Liver (tissue), 8 donors: ENCODE measurements at regions not wholly inside any gene's neighbourhood (a gene's known extent, or its start where the extent isn't known, plus 50 kb on each side); places are given as distances from the start of the nearest gene placed in this dataset.

ENCODE experiments used
- DNase-seq: peaks from one replicate; pipeline ENCODE4 v3.0.0-alpha.2; 2017; ENCODE audit warnings: low spot score
- H3K27ac ChIP-seq, 2 donors: one replicate each; pipeline ENCODE4 v1.7.0; 2013; ENCODE audit warnings: inconsistent platforms in 2 of 2, low read length in 2 of 2, control low read depth in 1 of 2, low read depth in 1 of 2, mild to moderate bottlenecking in 1 of 2
- H3K27me3 ChIP-seq, 4 donors: one replicate each; pipeline versions ENCODE4 v1.6.1 to v1.7.0; 2013; ENCODE audit warnings: low read length in 3 of 4, inconsistent platforms in 1 of 4, mild to moderate bottlenecking in 1 of 4, moderate library complexity in 1 of 4; ENCODE audit not compliant: control insufficient read depth in 4 of 4, insufficient read depth in 4 of 4
- H3K36me3 ChIP-seq, 4 donors: one replicate each; pipeline versions ENCODE4 v1.6.1 to v1.7.0; 2013; ENCODE audit warnings: low read length in 3 of 4, mild to moderate bottlenecking in 3 of 4, low read depth in 1 of 4, moderate library complexity in 1 of 4; ENCODE audit not compliant: control insufficient read depth in 4 of 4, insufficient read depth in 3 of 4
- H3K4me1 ChIP-seq, 4 donors: one replicate each; pipeline versions ENCODE4 v1.6.1 to v1.7.0; 2013; ENCODE audit warnings: low read length in 3 of 4, mild to moderate bottlenecking in 3 of 4, moderate library complexity in 1 of 4; ENCODE audit not compliant: control insufficient read depth in 4 of 4, insufficient read depth in 4 of 4
- H3K4me3 ChIP-seq, 3 donors: one replicate each; pipeline versions ENCODE4 v1.6.1 to v1.7.0; 2013; ENCODE audit warnings: low read length in 3 of 3, control low read depth in 1 of 3, low read depth in 1 of 3, mild to moderate bottlenecking in 1 of 3
- H3K9ac ChIP-seq, 2 donors: one replicate each; pipeline ENCODE4 v1.7.0; 2013; ENCODE audit warnings: low read length in 2 of 2, mild to moderate bottlenecking in 2 of 2, moderate library complexity in 2 of 2, control low read depth in 1 of 2, low read depth in 1 of 2
- H3K9me3 ChIP-seq, 4 donors: one replicate each; pipeline versions ENCODE4 v1.6.1 to v1.7.0; 2013; ENCODE audit warnings: low read length in 3 of 4; ENCODE audit not compliant: control insufficient read depth in 4 of 4
- EGR1 ChIP-seq, 2 donors: IDR thresholded peaks; 2 replicates each; pipeline ENCODE4 v1.6.1; 2016 to 2018; ENCODE audit warnings: antibody characterized with exemption in 2 of 2, low read depth in 2 of 2
- FOXA1 ChIP-seq: IDR thresholded peaks from 2 replicates; pipeline ENCODE4 v1.6.1; 2016; ENCODE audit warnings: antibody characterized with exemption
- FOXA2 ChIP-seq: IDR thresholded peaks from 2 replicates; pipeline ENCODE4 v1.6.1; 2016; ENCODE audit warnings: antibody characterized with exemption
- GABPA ChIP-seq, 2 donors: IDR thresholded peaks in 1 of 2; conservative IDR thresholded peaks in 1 of 2; 2 replicates each; pipeline ENCODE4 v1.6.1; 2016; ENCODE audit warnings: antibody characterized with exemption in 2 of 2, mild to moderate bottlenecking in 1 of 2, moderate library complexity in 1 of 2
- HNF4A ChIP-seq, 2 donors: conservative IDR thresholded peaks; 2 replicates each; pipeline ENCODE4 v1.6.1; 2016; ENCODE audit warnings: antibody characterized with exemption in 2 of 2, mild to moderate bottlenecking in 2 of 2
- NR2F2 ChIP-seq: IDR thresholded peaks from 2 replicates; pipeline ENCODE4 v1.6.1; 2016; ENCODE audit warnings: antibody characterized with exemption
- RAD21 ChIP-seq, 2 donors: IDR thresholded peaks; 2 replicates each; pipeline ENCODE4 v1.6.1; 2016; ENCODE audit warnings: antibody characterized with exemption in 2 of 2, mild to moderate bottlenecking in 2 of 2
- RXRA ChIP-seq, 2 donors: IDR thresholded peaks; 2 replicates each; pipeline ENCODE4 v1.6.1; 2017 to 2018; ENCODE audit warnings: antibody characterized with exemption in 2 of 2, mild to moderate bottlenecking in 1 of 2
- SP1 ChIP-seq: IDR thresholded peaks from 2 replicates; pipeline ENCODE4 v1.6.1; 2018; ENCODE audit warnings: antibody characterized with exemption, mild to moderate bottlenecking
- TAF1 ChIP-seq: conservative IDR thresholded peaks from 2 replicates; pipeline ENCODE4 v1.6.1; 2016; ENCODE audit warnings: antibody characterized with exemption, mild to moderate bottlenecking
- YY1 ChIP-seq: IDR thresholded peaks from 2 replicates; pipeline ENCODE4 v1.6.1; 2016; ENCODE audit warnings: antibody characterized with exemption, mild to moderate bottlenecking
- WGBS: extraction: QIAGEN DNeasy Blood & Tissue Kit; methylation state at CpG from one replicate; pipeline ENCODE4 v1.1.7; 2013; 5-methylcytosine and 5-hydroxymethylcytosine counted together
- TF ChIP-seq, protein P1 (sequence below): IDR thresholded peaks from 2 replicates; pipeline ENCODE4 v1.6.1; 2016; ENCODE audit warnings: antibody characterized with exemption
- TF ChIP-seq, protein P2 (sequence below): IDR thresholded peaks from 2 replicates; pipeline ENCODE4 v1.6.1; 2016; ENCODE audit warnings: antibody characterized with exemption, mild to moderate bottlenecking
- TF ChIP-seq, protein P3 (sequence below): fragments of 150-350 bp; IDR thresholded peaks from 2 replicates; pipeline ENCODE4 v1.5.1; 2017; ENCODE audit warnings: improper control_type of control experiment, low read depth, low read length; ENCODE audit not compliant: missing input control
- TF ChIP-seq, protein P4 (sequence below): IDR thresholded peaks from 2 replicates; pipeline ENCODE4 v1.6.1; 2016; ENCODE audit warnings: antibody characterized with exemption
- TF ChIP-seq, protein P5 (sequence below): IDR thresholded peaks from 2 replicates; pipeline ENCODE4 v1.6.1; 2016; ENCODE audit warnings: antibody characterized with exemption
- donor health status: healthy.
- donor health status: healthy.
- donor health status: healthy.
- donor health status: healthy.
- donor health status: healthy.

DNA sequence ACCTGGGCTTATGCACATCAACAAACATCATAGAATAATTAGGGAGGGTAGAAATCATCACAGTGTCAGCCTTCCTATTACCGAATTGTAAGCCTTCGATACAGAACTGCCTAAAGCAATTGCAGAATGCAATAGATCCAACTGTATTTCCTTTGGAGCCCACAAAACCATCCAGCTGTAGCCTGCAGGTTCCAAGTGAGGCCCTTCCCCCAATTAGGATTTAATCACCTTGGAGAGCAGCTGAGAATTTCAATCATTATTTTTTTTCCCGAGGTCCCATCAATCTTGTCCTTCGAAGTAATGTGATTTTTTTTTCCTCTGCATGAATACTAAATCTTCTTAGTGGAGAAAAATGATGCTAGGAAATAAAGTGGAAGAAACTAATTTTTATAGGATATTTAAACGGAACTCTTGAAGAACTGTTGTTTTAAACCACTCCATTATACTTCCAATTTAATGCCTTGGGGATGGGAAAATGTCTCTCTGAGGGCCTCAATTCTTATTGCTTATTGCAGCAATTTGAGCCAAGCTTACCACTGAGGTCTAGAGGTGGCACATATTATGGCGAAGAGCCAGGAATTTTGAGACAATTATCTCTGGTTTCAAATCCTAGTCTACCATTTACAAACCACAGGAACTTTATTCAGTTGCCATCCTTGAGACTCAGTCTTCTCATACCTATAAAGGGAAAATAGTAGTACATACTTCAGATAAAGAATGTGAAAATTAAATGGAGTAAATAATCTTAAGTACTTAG, 953.4 kb upstream of the IGFBP7 start:
- Histone ChIP-seq H3K27ac (no peak overlapping the region), H3K4me1 (no peaks in the 10 kb centered on the region), H3K4me3 (no peak overlapping the region), H3K9ac (no peak overlapping the region), H3K36me3 (no peaks in the 10 kb centered on the region), H3K9me3 (no peaks in the 10 kb centered on the region), H3K27me3 (no peaks in the 10 kb centered on the region)
- TF ChIP-seq EGR1 (IDR thresholded peaks at IDR 0.05; ENCODE audit: low read depth in 2 of 2) (no peak), GABPA (IDR thresholded peaks at IDR 0.05 in 1 of 2, conservative IDR thresholded peaks at IDR 0.05 in 1 of 2) (no peak), TAF1 (no peak), HNF4A (conservative IDR thresholded peaks at IDR 0.05) (no peak), FOXA1 (no peak), RXRA (IDR thresholded peaks at IDR 0.05) (no peak), FOXA2 (no peak), SP1 (no peak), YY1 (no peak), RAD21 (IDR thresholded peaks at IDR 0.05) (no peak), NR2F2 (no peak)
- TF ChIP-seq, protein P1, sequence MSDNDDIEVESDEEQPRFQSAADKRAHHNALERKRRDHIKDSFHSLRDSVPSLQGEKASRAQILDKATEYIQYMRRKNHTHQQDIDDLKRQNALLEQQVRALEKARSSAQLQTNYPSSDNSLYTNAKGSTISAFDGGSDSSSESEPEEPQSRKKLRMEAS: no peak
- TF ChIP-seq, protein P2, sequence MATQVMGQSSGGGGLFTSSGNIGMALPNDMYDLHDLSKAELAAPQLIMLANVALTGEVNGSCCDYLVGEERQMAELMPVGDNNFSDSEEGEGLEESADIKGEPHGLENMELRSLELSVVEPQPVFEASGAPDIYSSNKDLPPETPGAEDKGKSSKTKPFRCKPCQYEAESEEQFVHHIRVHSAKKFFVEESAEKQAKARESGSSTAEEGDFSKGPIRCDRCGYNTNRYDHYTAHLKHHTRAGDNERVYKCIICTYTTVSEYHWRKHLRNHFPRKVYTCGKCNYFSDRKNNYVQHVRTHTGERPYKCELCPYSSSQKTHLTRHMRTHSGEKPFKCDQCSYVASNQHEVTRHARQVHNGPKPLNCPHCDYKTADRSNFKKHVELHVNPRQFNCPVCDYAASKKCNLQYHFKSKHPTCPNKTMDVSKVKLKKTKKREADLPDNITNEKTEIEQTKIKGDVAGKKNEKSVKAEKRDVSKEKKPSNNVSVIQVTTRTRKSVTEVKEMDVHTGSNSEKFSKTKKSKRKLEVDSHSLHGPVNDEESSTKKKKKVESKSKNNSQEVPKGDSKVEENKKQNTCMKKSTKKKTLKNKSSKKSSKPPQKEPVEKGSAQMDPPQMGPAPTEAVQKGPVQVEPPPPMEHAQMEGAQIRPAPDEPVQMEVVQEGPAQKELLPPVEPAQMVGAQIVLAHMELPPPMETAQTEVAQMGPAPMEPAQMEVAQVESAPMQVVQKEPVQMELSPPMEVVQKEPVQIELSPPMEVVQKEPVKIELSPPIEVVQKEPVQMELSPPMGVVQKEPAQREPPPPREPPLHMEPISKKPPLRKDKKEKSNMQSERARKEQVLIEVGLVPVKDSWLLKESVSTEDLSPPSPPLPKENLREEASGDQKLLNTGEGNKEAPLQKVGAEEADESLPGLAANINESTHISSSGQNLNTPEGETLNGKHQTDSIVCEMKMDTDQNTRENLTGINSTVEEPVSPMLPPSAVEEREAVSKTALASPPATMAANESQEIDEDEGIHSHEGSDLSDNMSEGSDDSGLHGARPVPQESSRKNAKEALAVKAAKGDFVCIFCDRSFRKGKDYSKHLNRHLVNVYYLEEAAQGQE: no peak
- TF ChIP-seq, protein P3, sequence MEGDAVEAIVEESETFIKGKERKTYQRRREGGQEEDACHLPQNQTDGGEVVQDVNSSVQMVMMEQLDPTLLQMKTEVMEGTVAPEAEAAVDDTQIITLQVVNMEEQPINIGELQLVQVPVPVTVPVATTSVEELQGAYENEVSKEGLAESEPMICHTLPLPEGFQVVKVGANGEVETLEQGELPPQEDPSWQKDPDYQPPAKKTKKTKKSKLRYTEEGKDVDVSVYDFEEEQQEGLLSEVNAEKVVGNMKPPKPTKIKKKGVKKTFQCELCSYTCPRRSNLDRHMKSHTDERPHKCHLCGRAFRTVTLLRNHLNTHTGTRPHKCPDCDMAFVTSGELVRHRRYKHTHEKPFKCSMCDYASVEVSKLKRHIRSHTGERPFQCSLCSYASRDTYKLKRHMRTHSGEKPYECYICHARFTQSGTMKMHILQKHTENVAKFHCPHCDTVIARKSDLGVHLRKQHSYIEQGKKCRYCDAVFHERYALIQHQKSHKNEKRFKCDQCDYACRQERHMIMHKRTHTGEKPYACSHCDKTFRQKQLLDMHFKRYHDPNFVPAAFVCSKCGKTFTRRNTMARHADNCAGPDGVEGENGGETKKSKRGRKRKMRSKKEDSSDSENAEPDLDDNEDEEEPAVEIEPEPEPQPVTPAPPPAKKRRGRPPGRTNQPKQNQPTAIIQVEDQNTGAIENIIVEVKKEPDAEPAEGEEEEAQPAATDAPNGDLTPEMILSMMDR: no peak
- TF ChIP-seq, protein P4, sequence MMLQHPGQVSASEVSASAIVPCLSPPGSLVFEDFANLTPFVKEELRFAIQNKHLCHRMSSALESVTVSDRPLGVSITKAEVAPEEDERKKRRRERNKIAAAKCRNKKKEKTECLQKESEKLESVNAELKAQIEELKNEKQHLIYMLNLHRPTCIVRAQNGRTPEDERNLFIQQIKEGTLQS: no peak
- TF ChIP-seq, protein P5, sequence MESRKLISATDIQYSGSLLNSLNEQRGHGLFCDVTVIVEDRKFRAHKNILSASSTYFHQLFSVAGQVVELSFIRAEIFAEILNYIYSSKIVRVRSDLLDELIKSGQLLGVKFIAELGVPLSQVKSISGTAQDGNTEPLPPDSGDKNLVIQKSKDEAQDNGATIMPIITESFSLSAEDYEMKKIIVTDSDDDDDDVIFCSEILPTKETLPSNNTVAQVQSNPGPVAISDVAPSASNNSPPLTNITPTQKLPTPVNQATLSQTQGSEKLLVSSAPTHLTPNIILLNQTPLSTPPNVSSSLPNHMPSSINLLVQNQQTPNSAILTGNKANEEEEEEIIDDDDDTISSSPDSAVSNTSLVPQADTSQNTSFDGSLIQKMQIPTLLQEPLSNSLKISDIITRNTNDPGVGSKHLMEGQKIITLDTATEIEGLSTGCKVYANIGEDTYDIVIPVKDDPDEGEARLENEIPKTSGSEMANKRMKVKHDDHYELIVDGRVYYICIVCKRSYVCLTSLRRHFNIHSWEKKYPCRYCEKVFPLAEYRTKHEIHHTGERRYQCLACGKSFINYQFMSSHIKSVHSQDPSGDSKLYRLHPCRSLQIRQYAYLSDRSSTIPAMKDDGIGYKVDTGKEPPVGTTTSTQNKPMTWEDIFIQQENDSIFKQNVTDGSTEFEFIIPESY: no peak
- no peak for DNase-seq
- WGBS: 79% methylated on average over 6 of the region's 6 CpGs
